Skin epidermis (tissue), 12 donors: ENCODE measurements at regions not wholly inside any gene's neighbourhood (a gene's known extent, or its start where the extent isn't known, plus 50 kb on each side); places are given as distances from the start of the nearest gene placed in this dataset.

Source experiments
- H3K27ac ChIP-seq, 21 experiments: fragments of 200-600 bp; sonication (generic) in 11 of 21; one replicate each; pipeline ENCODE4 v1.5.0; 2020; ENCODE audit warnings: mild to moderate bottlenecking in 3 of 21, inconsistent platforms in 2 of 21, moderate library complexity in 2 of 21
- H3K4me3 ChIP-seq, 7 experiments: fragments of 200-600 bp; sonication (generic) in 2 of 7; one replicate each; pipeline ENCODE4 v1.5.0; 2020; ENCODE audit warnings: inconsistent platforms in 2 of 7, mild to moderate bottlenecking in 2 of 7, moderate library complexity in 1 of 7

GRCh38 chr10:78913219-78914059, 155.3 kb upstream of the ZMIZ1 start:
- no peak overlapping the region for H3K4me3 ChIP-seq
- no peak overlapping the region for H3K27ac ChIP-seq

GRCh38 chr10:78914060-78914378, 154.7 kb upstream of the ZMIZ1 start:
- Histone ChIP-seq H3K27ac (no peak overlapping the region), H3K4me3 (no peak overlapping the region)

GRCh38 chr10:78914502-78915189, 154.1 kb upstream of the ZMIZ1 start:
- Histone ChIP-seq H3K27ac (no peak overlapping the region), H3K4me3 (no peak overlapping the region)

GRCh38 chr10:78915190-78915518, 153.6 kb upstream of the ZMIZ1 start:
- no peak overlapping the region for H3K27ac ChIP-seq
- H3K4me3 ChIP-seq, result no peak overlapping the region

- Histone ChIP-seq H3K27ac (no peak overlapping the region), H3K4me3 (no peak overlapping the region)
Observed at GRCh38 chr10:78916227-78916626, 152.5 kb upstream of the ZMIZ1 start.

GRCh38 chr10:78919181-78919966, 149.4 kb upstream of the ZMIZ1 start:
- Histone ChIP-seq H3K27ac (no peak overlapping the region), H3K4me3 (no peak overlapping the region)

- no peak overlapping the region for H3K4me3 ChIP-seq
- no peak overlapping the region for H3K27ac ChIP-seq
Observed at GRCh38 chr10:78920011-78920410, 148.8 kb upstream of the ZMIZ1 start.

GRCh38 chr10:78921895-78922294, 146.9 kb upstream of the ZMIZ1 start:
- no peak overlapping the region for H3K27ac ChIP-seq
- no peak overlapping the region for H3K4me3 ChIP-seq

GRCh38 chr10:78923647-78924318, 145.0 kb upstream of the ZMIZ1 start:
- Histone ChIP-seq H3K27ac (no peak overlapping the region), H3K4me3 (no peak overlapping the region)

GRCh38 chr10:78924319-78925003, 144.3 kb upstream of the ZMIZ1 start:
- Histone ChIP-seq H3K27ac (peak overlapping the region in 4 of 21 experiments; percentile 12 to 59 (median 32)), H3K4me3 (no peak overlapping the region)

GRCh38 chr10:78925275-78925674, 143.5 kb upstream of the ZMIZ1 start:
- no peak overlapping the region for H3K4me3 ChIP-seq
- H3K27ac ChIP-seq, result peak overlapping the region in 15 of 21 experiments; percentile 16 to 75 (median 53)

GRCh38 chr10:78925800-78926319, 142.9 kb upstream of the ZMIZ1 start:
- H3K4me3 ChIP-seq, result no peak overlapping the region
- H3K27ac ChIP-seq, result peak overlapping the region in 13 of 21 experiments; percentile 16 to 78 (median 54)

- H3K4me3 ChIP-seq, result no peak overlapping the region
- peak overlapping the region in 15 of 21 experiments; percentile 2 to 78 (median 46) for H3K27ac ChIP-seq
Observed at GRCh38 chr10:78927257-78927995, 141.3 kb upstream of the ZMIZ1 start.

GRCh38 chr10:78928330-78928729, 140.4 kb upstream of the ZMIZ1 start:
- no peak overlapping the region for H3K4me3 ChIP-seq
- H3K27ac ChIP-seq, result peak overlapping the region in 2 of 21 experiments; percentile 33 to 51

- no peak overlapping the region for H3K27ac ChIP-seq
- no peak overlapping the region for H3K4me3 ChIP-seq
Observed at GRCh38 chr10:78929541-78929940, 139.2 kb upstream of the ZMIZ1 start.

- no peak overlapping the region for H3K4me3 ChIP-seq
Observed at GRCh38 chr10:78931321-78932053, 137.3 kb upstream of the ZMIZ1 start.

GRCh38 chr10:78932054-78932386, 136.7 kb upstream of the ZMIZ1 start:
- no peak overlapping the region for H3K4me3 ChIP-seq
- peak overlapping the region in 9 of 21 experiments; percentile 16 to 62 (median 30) for H3K27ac ChIP-seq

More at GRCh38 chr10:78931321-78932053, 137.3 kb upstream of the ZMIZ1 start:
- peak overlapping the region in 14 of 21 experiments; percentile 1 to 59 (median 35) for H3K27ac ChIP-seq

- peak overlapping the region in 7 of 21 experiments; percentile 1 to 62 (median 30) for H3K27ac ChIP-seq
- no peak overlapping the region for H3K4me3 ChIP-seq
Observed at GRCh38 chr10:78932861-78933260, 135.9 kb upstream of the ZMIZ1 start.
